ENCODE measurements at regions not wholly inside any gene's neighbourhood (a gene's known extent, or its start where the extent isn't known, plus 50 kb on each side); places are given as distances from the start of the nearest gene placed in this dataset.

DNA sequence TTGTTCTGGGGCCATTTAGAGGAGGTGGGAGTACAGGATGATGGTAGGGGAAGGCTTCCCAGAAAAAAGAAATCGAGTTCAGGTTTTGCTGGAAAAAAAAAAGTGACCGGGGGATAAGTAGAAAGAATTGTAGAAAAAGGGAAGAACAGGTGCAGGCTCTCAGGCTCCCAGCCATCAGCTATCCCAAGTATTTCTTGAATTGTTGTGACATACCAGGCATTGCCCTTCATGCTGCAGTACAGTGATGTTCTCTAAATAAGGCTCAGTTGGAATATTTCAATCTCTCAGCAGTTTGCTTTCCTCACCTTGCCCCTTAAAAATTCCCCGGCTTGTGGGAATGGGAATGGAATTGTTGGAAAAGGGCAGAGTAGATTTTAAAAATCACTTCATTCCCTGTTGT, 82.5 kb upstream of the RGMA start:
- Histone ChIP-seq H2BK12ac (ENCODE audit: low read depth, low read length) (no peak overlapping the region), H2BK120ac (replicated peaks; ENCODE audit: low read depth, low read length) (no peak overlapping the region), H4K8ac (ENCODE audit: extremely low read depth, insufficient read depth, low read length) (no peak overlapping the region), H3K4me1 (replicated peaks in 1 of 4; ENCODE audit: control insufficient read depth in 3 of 4, insufficient read depth in 4 of 4, low read length in 3 of 4) (no peaks in the 10 kb centered on the region), H2AK5ac (ENCODE audit: low read depth, low read length) (no peak overlapping the region), H2BK20ac (ENCODE audit: low read length) (no peak overlapping the region), H3K9ac (replicated peaks in 1 of 4; ENCODE audit: extremely low read depth in 1 of 4, low read depth in 3 of 4, low read length in 3 of 4) (no peak overlapping the region), H3K27ac (ENCODE audit: low read depth, low read length) (no peak overlapping the region), H2BK15ac (ENCODE audit: low read length) (no peak overlapping the region), H4K20me1 (replicated peaks in 1 of 2; ENCODE audit: control insufficient read depth in 1 of 2, insufficient read depth in 2 of 2, low read length in 2 of 2) (no peaks in the 10 kb centered on the region), H3K4ac (replicated peaks; ENCODE audit: insufficient read length, low read depth, low read length) (no peak overlapping the region), H3K9me3 (ENCODE audit: insufficient read depth in 2 of 2, low read depth in 1 of 2, low read length in 1 of 2) (peaks cover 0 to 8% of the 10 kb centered on the region in 2 experiments; a peak in 1 of 4 replicates), H2AFZ (ENCODE audit: low read length) (no peak overlapping the region), H3K14ac (ENCODE audit: insufficient read length) (no peak overlapping the region), H3K23ac (ENCODE audit: insufficient read length) (no peak overlapping the region), H2BK5ac (ENCODE audit: low read depth, low read length) (no peak overlapping the region), H4K91ac (replicated peaks; ENCODE audit: insufficient read length, low read length) (no peak overlapping the region), H3K56ac (replicated peaks; ENCODE audit: insufficient read length, low read depth, low read length) (no peak overlapping the region), H4K5ac (ENCODE audit: insufficient read length, low read depth, low read length) (no peak overlapping the region), H3K18ac (ENCODE audit: extremely low read depth, low read length) (no peak overlapping the region), H3K36me3 (ENCODE audit: control insufficient read depth in 2 of 4, insufficient read depth in 4 of 4, low read length in 3 of 4) (no peaks in the 10 kb centered on the region), H3K4me2 (ENCODE audit: insufficient read depth in 1 of 2, low read depth in 2 of 2, low read length in 2 of 2) (no peak overlapping the region), H3K23me2 (ENCODE audit: low read depth, low read length) (no peaks in the 10 kb centered on the region), H3K4me3 (ENCODE audit: extremely low read depth in 1 of 4, insufficient read depth in 2 of 4, low read depth in 3 of 4, low read length in 4 of 4) (no peak overlapping the region), H3K79me2 (ENCODE audit: control insufficient read depth in 1 of 2, insufficient read depth in 2 of 2, low read length in 2 of 2) (no peaks in the 10 kb centered on the region), H3K27me3 (replicated peaks in 1 of 4; ENCODE audit: control insufficient read depth in 3 of 4, extremely low read depth in 1 of 4, insufficient read depth in 3 of 4, low read length in 3 of 4) (no peaks in the 10 kb centered on the region), H3K79me1 (ENCODE audit: low read depth, low read length) (no peaks in the 10 kb centered on the region)
- no peak for FAIRE-seq
- 87% methylated on average over 3 of the region's 3 CpGs; no CpG with 5 or more reads in 1 of the 2 experiments for WGBS, 2 experiments (ENCODE audit: extremely low coverage in 1 of 2, insufficient coverage in 1 of 2, insufficient read length in 1 of 2, insufficient replicate concordance in 2 of 2, low coverage in 1 of 2, low lambda C conversion rate in 2 of 2, missing lambda C conversion rate in 1 of 2)
- CTCF ChIA-PET (ENCODE audit: partially characterized antibody): interaction anchor here (2.0 kb wide), 1 partner anchor 8 kb away, joined by 5 read pairs; no protein-coding TSS in a partner anchor
- POLR2A ChIA-PET (ENCODE audit: partially characterized antibody): interaction anchor here (0.7 to 1.0 kb wide), 3 partner anchors 8 to 12 kb away, joined by 3 to 5 read pairs (median 4); no protein-coding TSS in a partner anchor
- TF ChIP-seq KDM1A (IDR thresholded peaks at IDR 0.05; ENCODE audit: borderline replicate concordance, low read length) (no peak), MAFK (IDR thresholded peaks at IDR 0.05; ENCODE audit: low read depth, low read length) (no peak), ATF2 (IDR thresholded peaks at IDR 0.05; ENCODE audit: low read length) (no peak), ASH2L (IDR thresholded peaks at IDR 0.05; ENCODE audit: low read length) (no peak), EGR1 (IDR thresholded peaks at IDR 0.05; ENCODE audit: borderline replicate concordance, low read depth, low read length) (no peak), POU5F1 (IDR thresholded peaks at IDR 0.05; ENCODE audit: low read depth, low read length) (no peak), TEAD4 (IDR thresholded peaks at IDR 0.05; ENCODE audit: low read depth, low read length) (no peak), SIN3A (conservative IDR thresholded peaks at IDR 0.05 in 1 of 2, IDR thresholded peaks at IDR 0.05 in 1 of 2; ENCODE audit: low read depth in 1 of 2, low read length in 2 of 2) (no peak), YY1 (IDR thresholded peaks at IDR 0.05; ENCODE audit: low read depth, low read length) (no peak)
- TF ChIP-seq, protein P1, sequence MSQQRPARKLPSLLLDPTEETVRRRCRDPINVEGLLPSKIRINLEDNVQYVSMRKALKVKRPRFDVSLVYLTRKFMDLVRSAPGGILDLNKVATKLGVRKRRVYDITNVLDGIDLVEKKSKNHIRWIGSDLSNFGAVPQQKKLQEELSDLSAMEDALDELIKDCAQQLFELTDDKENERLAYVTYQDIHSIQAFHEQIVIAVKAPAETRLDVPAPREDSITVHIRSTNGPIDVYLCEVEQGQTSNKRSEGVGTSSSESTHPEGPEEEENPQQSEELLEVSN (IDR thresholded peaks at IDR 0.05): no peak
- no peak for DNase-seq (ENCODE audit: low read depth in 1 of 2, low spot score in 2 of 2)

Data from H1 (cell line).